ENCODE measurements at regions not wholly inside any gene's neighbourhood (a gene's known extent, or its start where the extent isn't known, plus 50 kb on each side); places are given as distances from the start of the nearest gene placed in this dataset.

DNA sequence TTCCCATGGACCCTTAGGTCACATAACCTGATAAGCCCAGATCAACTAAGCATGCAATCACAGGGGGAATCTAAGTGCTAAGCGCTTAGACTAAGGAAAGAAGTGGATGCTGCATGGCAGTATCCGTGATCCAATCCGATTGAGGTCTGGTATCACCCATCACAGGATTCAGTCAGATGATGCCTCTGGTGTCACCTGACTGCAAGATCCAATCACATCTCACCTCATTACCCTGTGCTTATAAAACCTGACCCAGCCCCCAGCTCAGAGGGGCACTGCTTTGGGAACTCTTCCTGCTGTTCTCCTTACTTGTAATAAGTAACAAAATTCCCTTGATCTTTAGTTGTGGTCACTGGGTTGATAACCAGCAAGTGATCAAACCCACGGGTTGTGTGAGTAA is 84.7 kb upstream of the TMEM168 start:
- Histone ChIP-seq H3K27ac (no peak overlapping the region), H3K9me3 (no peaks in the 10 kb centered on the region), H3K4me1 (no peaks in the 10 kb centered on the region), H3K27me3 (no peaks in the 10 kb centered on the region), H3K4me3 (no peak overlapping the region), H3K36me3 (no peaks in the 10 kb centered on the region)
- intact Hi-C loops (cut with DNase I; ENCODE audit: low total_unique reads), result no loop called here
- DNase-seq, result no peak
- TF ChIP-seq, protein P1, sequence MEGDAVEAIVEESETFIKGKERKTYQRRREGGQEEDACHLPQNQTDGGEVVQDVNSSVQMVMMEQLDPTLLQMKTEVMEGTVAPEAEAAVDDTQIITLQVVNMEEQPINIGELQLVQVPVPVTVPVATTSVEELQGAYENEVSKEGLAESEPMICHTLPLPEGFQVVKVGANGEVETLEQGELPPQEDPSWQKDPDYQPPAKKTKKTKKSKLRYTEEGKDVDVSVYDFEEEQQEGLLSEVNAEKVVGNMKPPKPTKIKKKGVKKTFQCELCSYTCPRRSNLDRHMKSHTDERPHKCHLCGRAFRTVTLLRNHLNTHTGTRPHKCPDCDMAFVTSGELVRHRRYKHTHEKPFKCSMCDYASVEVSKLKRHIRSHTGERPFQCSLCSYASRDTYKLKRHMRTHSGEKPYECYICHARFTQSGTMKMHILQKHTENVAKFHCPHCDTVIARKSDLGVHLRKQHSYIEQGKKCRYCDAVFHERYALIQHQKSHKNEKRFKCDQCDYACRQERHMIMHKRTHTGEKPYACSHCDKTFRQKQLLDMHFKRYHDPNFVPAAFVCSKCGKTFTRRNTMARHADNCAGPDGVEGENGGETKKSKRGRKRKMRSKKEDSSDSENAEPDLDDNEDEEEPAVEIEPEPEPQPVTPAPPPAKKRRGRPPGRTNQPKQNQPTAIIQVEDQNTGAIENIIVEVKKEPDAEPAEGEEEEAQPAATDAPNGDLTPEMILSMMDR (IDR thresholded peaks at IDR 0.05), result no peak

DNA sequence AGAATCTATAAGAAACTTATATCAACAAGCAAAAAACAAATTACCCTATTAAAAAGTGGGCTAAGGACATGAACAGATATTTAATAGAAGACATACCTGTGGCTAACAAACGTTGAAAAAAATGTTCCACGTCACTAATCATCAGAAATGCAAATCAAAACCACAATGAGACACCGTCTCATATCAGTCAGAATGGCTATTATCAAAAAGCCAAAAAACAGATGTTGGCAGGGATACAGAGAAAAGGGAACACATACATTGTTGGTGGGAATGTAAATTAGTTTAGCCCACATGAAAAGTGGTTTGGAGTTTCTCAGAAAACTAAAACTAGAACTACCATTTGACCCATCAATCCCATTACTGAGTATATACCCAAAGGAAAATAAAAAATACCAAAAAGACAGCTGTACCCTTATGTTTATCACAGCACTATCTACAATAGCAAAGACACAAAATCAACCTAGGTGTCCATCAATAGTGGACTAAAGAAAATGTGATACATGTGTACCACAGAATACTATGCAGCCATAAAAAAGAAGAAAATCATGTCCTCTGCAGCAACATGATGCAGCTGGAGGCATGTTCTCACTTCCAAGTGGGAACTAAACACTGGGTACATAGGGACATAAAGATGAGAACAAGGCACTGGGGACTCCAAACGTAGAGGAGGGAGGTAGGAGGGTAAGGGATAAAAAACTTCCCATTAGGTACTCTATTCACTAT is 83.8 kb upstream of the TMEM168 start:
- H3K4me1 ChIP-seq, result no peaks in the 10 kb centered on the region
- DNase-seq, result no peak
- TF ChIP-seq, protein P1 (IDR thresholded peaks at IDR 0.05), result no peak
- H3K27ac ChIP-seq, result no peak overlapping the region
- H3K36me3 ChIP-seq, result no peaks in the 10 kb centered on the region
- no peaks in the 10 kb centered on the region for H3K27me3 ChIP-seq
- H3K4me3 ChIP-seq, result no peak overlapping the region
- intact Hi-C loops (cut with DNase I; ENCODE audit: low total_unique reads), result no loop called here
- H3K9me3 ChIP-seq, result no peaks in the 10 kb centered on the region

DNA sequence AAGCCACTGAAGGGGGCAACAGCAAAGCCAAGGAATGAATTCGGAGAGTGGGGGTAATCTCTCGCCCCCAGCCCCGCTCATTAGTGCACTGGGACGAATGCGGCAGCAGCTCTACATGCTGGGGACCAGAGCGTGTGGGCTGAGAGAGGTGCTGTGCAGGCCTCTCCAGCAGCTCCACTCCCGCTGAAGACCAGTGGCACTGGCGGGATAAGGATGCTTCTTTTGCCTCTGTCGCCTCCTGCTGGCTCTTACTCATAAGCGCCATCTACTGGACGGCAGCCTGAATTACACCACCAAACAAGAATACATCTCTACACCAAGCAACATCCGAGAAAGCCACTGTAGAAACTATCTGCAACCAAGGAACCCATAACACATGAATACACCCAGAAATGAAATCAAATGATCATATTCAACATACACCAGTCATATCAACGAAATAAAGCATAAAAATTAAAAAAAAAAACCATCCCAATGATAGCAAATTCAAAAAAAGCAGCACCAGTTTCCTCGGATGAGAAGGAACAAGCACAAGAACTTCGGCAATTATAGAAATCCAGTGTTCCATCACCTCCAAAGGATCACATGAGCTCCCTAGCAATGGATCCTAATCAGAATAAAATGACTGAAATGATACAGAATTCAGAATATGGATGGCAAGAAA is 79.0 kb upstream of the TMEM168 start:
- Histone ChIP-seq H3K27me3 (no peaks in the 10 kb centered on the region), H3K36me3 (no peaks in the 10 kb centered on the region), H3K27ac (no peak overlapping the region), H3K4me3 (no peak overlapping the region), H3K4me1 (no peaks in the 10 kb centered on the region), H3K9me3 (no peaks in the 10 kb centered on the region)
- DNase-seq, result no peak
- TF ChIP-seq, protein P1 (IDR thresholded peaks at IDR 0.05), result peak in 1 of 2 experiments; percentile 17
- intact Hi-C loops (cut with DNase I; ENCODE audit: low total_unique reads), result no loop called here

DNA sequence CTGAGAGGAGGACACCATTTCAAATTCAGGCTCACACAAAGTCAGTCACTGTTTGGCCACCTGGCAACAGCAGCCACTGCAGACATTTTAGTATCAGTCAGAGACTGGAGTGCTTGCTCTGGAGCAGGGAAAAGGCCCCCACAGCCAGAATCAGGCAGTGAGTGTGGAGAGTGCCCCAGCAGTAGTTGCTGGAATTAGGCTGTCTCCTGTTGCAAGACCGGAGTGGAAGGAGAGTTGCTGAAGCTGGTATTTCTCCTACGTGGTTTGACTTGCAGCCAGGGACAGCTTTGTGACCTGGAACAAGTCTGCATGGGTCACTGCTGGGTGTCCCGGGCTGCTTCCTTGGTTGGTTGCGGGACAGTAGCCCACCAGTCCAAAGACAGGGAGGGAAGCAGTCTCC is 78.4 kb upstream of the TMEM168 start:
- TF ChIP-seq, protein P1 (IDR thresholded peaks at IDR 0.05), result no peak
- no peaks in the 10 kb centered on the region for H3K27me3 ChIP-seq
- no peaks in the 10 kb centered on the region for H3K9me3 ChIP-seq
- no peaks in the 10 kb centered on the region for H3K36me3 ChIP-seq
- no peaks in the 10 kb centered on the region for H3K4me1 ChIP-seq
- no peak overlapping the region for H3K4me3 ChIP-seq
- H3K27ac ChIP-seq, result no peak overlapping the region
- intact Hi-C loops (cut with DNase I; ENCODE audit: low total_unique reads), result no loop called here
- DNase-seq, result no peak

DNA sequence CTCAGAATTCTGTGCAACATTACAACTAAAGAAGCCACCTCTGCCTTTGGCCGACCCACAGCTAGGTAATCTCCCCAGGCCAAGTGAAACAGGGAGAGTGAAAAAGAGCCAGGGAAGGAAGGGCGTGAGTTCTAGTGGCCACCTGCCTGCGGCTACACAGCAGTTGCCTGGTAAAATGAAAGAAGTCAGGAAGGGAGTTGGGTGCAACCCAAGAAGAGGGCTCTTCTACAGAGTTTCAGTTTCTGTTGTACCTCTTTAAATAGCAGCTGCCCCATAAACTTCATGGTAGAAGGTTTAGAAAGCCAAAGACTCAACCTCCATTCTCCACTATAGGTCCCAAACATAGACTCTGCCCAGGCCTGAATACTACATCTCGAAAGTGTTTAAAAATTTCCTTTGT is 76.2 kb upstream of the TMEM168 start:
- TF ChIP-seq, protein P1 (IDR thresholded peaks at IDR 0.05), result no peak
- no peak for DNase-seq
- H3K9me3 ChIP-seq, result peaks cover 0 to 6% (median 5%) of the 10 kb centered on the region in 3 donors
- H3K4me1 ChIP-seq, result no peaks in the 10 kb centered on the region
- intact Hi-C loops (cut with DNase I; ENCODE audit: low total_unique reads), result no loop called here
- H3K4me3 ChIP-seq, result no peak overlapping the region
- H3K27me3 ChIP-seq, result no peaks in the 10 kb centered on the region
- no peak overlapping the region for H3K27ac ChIP-seq
- no peaks in the 10 kb centered on the region for H3K36me3 ChIP-seq
